ENCODE measurements at regions not wholly inside any gene's neighbourhood (a gene's known extent, or its start where the extent isn't known, plus 50 kb on each side); places are given as distances from the start of the nearest gene placed in this dataset.

- DNase-seq: no peak
- H3K9me3 ChIP-seq: no peaks in the 10 kb centered on the region
- TF ChIP-seq EP300 (IDR thresholded peaks at IDR 0.05) (no peak), POLR2A (IDR thresholded peaks at IDR 0.05) (no peak)
- TF ChIP-seq, protein P1, sequence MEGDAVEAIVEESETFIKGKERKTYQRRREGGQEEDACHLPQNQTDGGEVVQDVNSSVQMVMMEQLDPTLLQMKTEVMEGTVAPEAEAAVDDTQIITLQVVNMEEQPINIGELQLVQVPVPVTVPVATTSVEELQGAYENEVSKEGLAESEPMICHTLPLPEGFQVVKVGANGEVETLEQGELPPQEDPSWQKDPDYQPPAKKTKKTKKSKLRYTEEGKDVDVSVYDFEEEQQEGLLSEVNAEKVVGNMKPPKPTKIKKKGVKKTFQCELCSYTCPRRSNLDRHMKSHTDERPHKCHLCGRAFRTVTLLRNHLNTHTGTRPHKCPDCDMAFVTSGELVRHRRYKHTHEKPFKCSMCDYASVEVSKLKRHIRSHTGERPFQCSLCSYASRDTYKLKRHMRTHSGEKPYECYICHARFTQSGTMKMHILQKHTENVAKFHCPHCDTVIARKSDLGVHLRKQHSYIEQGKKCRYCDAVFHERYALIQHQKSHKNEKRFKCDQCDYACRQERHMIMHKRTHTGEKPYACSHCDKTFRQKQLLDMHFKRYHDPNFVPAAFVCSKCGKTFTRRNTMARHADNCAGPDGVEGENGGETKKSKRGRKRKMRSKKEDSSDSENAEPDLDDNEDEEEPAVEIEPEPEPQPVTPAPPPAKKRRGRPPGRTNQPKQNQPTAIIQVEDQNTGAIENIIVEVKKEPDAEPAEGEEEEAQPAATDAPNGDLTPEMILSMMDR (IDR thresholded peaks at IDR 0.05): no peak
- H3K4me1 ChIP-seq (ENCODE audit: insufficient read depth): no peaks in the 10 kb centered on the region
- no peak overlapping the region for H3K27ac ChIP-seq
- no peaks in the 10 kb centered on the region for H3K27me3 ChIP-seq
- no peak overlapping the region for H3K4me3 ChIP-seq
- 77 to 81% (median 80%) methylated on average over 3 of the region's 3 CpGs for WGBS, 3 donors
- intact Hi-C loops (cut with DNase I): no loop called here
- H3K36me3 ChIP-seq: no peaks in the 10 kb centered on the region
Measured at GRCh38 chr15:53414167-53414566, 345.3 kb downstream of the WDR72 start.

DNA sequence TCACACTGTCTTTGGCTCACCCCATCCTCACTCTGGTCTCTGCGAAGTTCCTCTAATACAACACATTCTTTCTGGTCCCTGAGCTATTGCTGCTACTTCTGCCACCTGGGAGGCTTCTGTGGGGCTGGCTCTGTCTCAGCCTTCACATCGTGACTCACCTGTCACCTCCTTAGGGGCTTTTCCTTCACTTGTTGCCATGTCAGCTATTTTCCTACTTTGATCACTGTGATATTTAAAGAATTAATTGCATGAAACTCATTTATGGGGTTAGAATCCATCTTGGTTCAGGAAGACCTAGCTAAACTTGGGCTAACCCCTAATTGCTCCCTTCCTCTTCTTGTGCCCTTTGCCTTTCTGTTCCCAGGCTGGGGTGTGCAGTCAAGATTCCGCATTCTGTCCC is 346.9 kb downstream of the WDR72 start:
- no peak for TF ChIP-seq POLR2A (IDR thresholded peaks at IDR 0.05)
- TF ChIP-seq, protein P1 (IDR thresholded peaks at IDR 0.05): no peak
- TF ChIP-seq EP300 (IDR thresholded peaks at IDR 0.05): no peak
- no peaks in the 10 kb centered on the region for H3K9me3 ChIP-seq
- WGBS, 3 donors: 82 to 95% (median 86%) methylated on average over 3 of the region's 3 CpGs
- no peak for DNase-seq
- intact Hi-C loops (cut with DNase I): no loop called here
- H3K4me3 ChIP-seq: no peak overlapping the region
- H3K27me3 ChIP-seq: no peaks in the 10 kb centered on the region
- no peaks in the 10 kb centered on the region for H3K36me3 ChIP-seq
- no peaks in the 10 kb centered on the region for H3K4me1 ChIP-seq (ENCODE audit: insufficient read depth)
- H3K27ac ChIP-seq: no peak overlapping the region

DNA sequence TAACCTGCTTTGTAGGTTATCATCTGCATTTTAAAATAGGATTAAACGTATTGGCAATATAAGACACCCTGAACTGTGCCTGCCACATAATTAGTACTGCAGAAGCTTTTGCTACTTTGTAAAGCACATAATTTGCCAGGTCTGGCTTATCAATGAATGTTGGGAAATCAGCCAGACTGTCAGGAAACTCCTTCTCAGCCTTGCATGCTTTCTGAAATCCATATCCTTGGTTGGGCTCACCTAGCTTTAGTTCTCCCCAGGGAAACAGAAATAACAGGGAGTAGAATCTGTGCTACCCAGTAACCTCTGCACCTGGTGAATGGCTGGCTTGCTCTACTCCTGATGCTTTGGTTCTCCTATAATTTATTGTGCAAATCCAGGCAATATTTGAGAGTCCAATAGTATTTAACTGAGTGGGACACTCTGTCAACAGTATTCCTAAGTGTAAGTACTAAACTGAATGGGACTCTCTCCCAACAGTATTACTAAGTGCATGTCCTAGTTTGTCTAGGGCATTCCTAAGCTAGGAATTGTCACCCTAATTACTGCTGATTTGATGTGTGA is 354.5 kb downstream of the WDR72 start:
- TF ChIP-seq EP300 (IDR thresholded peaks at IDR 0.05) (no peak), POLR2A (IDR thresholded peaks at IDR 0.05) (no peak)
- TF ChIP-seq, protein P1 (IDR thresholded peaks at IDR 0.05): no peak
- H3K4me3 ChIP-seq: no peak overlapping the region
- no peaks in the 10 kb centered on the region for H3K4me1 ChIP-seq (ENCODE audit: insufficient read depth)
- no peaks in the 10 kb centered on the region for H3K9me3 ChIP-seq
- 6 to 29% (median 9%) methylated on average over 1 of the region's 1 CpG for WGBS, 3 donors
- H3K36me3 ChIP-seq: no peaks in the 10 kb centered on the region
- no peaks in the 10 kb centered on the region for H3K27me3 ChIP-seq
- no peak for DNase-seq
- H3K27ac ChIP-seq: no peak overlapping the region
- intact Hi-C loops (cut with DNase I): no loop called here

DNA sequence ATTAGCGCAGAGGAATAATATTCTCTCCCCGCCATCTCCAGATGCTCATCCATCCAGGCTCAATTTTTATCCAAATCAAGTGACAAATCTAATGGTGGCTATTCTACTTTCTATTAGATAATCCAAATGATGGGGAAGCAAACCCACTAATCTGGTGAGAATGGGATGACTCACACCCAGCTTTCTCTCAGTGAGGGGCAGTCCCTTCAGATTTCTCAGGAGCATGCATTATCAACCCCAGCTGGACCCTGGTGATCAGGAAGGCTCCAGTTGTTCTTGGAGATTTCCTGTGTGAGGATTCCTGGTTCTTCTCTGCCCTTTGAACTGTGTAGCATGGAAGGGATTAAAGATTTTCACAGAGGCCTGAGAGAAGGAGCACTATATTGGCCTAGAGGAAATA is 358.0 kb downstream of the WDR72 start:
- no peak overlapping the region for H3K27ac ChIP-seq
- WGBS, 3 donors: 92 to 97% (median 94%) methylated on average over 2 of the region's 2 CpGs
- no peak for DNase-seq
- TF ChIP-seq, protein P1 (IDR thresholded peaks at IDR 0.05): no peak
- TF ChIP-seq EP300 (IDR thresholded peaks at IDR 0.05) (no peak), POLR2A (IDR thresholded peaks at IDR 0.05) (no peak)
- no peaks in the 10 kb centered on the region for H3K4me1 ChIP-seq (ENCODE audit: insufficient read depth)
- no peaks in the 10 kb centered on the region for H3K9me3 ChIP-seq
- intact Hi-C loops (cut with DNase I): no loop called here
- no peaks in the 10 kb centered on the region for H3K36me3 ChIP-seq
- no peaks in the 10 kb centered on the region for H3K27me3 ChIP-seq
- H3K4me3 ChIP-seq: no peak overlapping the region
